ENCODE measurements at regions not wholly inside any gene's neighbourhood (a gene's known extent, or its start where the extent isn't known, plus 50 kb on each side); places are given as distances from the start of the nearest gene placed in this dataset.

DNA sequence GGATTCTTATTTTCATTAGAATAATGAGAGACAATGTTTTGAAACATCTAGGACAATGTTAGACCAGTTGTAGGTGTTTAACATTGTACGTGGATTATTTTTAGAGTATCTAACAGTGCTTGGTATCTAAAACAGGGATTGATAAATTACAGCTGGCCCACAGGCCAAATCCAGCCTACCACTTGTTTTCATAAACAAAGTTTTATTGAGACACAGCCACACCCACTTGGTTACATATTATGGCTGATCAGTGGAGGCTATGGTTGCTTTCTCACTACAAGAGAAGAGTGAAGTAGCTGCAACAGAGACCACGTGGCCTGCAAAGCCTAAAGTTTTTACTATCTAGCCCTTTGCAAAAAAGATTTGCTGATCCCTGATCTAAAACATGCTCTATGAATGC lies 223.1 kb upstream of the CTNNB1 start:
- TF ChIP-seq CTCF (IDR thresholded peaks at IDR 0.05; ENCODE audit: borderline replicate concordance, extremely low read depth, low read length, poor library complexity, severe bottlenecking) (no peak), EZH2 (IDR thresholded peaks at IDR 0.05; ENCODE audit: borderline replicate concordance, low read depth, low read length, severe bottlenecking) (no peak)

Data from DND-41 (cell line).